ENCODE measurements at regions not wholly inside any gene's neighbourhood (a gene's known extent, or its start where the extent isn't known, plus 50 kb on each side); places are given as distances from the start of the nearest gene placed in this dataset.

GRCh38 chr10:33657154-33657908 is 322.9 kb upstream of the NRP1 start:
- H3F3A ChIP-seq (ENCODE audit: insufficient read depth, low read length) = no peaks in the 10 kb centered on the region
- H3K27me3 ChIP-seq (ENCODE audit: insufficient read depth, low read length) = no peaks in the 10 kb centered on the region
- H3K9me3 ChIP-seq (ENCODE audit: low read length) = no peaks in the 10 kb centered on the region
- H2AFZ ChIP-seq (ENCODE audit: low read length) = no peak overlapping the region
- H3K79me2 ChIP-seq (ENCODE audit: insufficient read depth, low read length) = no peaks in the 10 kb centered on the region
- no peak overlapping the region for H3K4me2 ChIP-seq (ENCODE audit: low read length)
- no peaks in the 10 kb centered on the region for H4K20me1 ChIP-seq (ENCODE audit: insufficient read depth, low read length)
- no peaks in the 10 kb centered on the region for H3K4me1 ChIP-seq (ENCODE audit: insufficient read depth, low read length, severe bottlenecking)
- no peak for TF ChIP-seq EZH2 (IDR thresholded peaks at IDR 0.05; ENCODE audit: borderline replicate concordance, low read length)
- TF ChIP-seq, protein P1, sequence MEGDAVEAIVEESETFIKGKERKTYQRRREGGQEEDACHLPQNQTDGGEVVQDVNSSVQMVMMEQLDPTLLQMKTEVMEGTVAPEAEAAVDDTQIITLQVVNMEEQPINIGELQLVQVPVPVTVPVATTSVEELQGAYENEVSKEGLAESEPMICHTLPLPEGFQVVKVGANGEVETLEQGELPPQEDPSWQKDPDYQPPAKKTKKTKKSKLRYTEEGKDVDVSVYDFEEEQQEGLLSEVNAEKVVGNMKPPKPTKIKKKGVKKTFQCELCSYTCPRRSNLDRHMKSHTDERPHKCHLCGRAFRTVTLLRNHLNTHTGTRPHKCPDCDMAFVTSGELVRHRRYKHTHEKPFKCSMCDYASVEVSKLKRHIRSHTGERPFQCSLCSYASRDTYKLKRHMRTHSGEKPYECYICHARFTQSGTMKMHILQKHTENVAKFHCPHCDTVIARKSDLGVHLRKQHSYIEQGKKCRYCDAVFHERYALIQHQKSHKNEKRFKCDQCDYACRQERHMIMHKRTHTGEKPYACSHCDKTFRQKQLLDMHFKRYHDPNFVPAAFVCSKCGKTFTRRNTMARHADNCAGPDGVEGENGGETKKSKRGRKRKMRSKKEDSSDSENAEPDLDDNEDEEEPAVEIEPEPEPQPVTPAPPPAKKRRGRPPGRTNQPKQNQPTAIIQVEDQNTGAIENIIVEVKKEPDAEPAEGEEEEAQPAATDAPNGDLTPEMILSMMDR (IDR thresholded peaks at IDR 0.05; ENCODE audit: low read length) = no peak
- H3K36me3 ChIP-seq (ENCODE audit: insufficient read depth, low read length) = no peaks in the 10 kb centered on the region
- no peak overlapping the region for H3K9ac ChIP-seq (ENCODE audit: low read length)
- no peak overlapping the region for H3K27ac ChIP-seq (ENCODE audit: low read depth, low read length, poor library complexity, severe bottlenecking)
- H3K9me2 ChIP-seq (ENCODE audit: low read depth, low read length) = no peaks in the 10 kb centered on the region
- no peak overlapping the region for H3K4me3 ChIP-seq (ENCODE audit: low read depth, low read length, poor library complexity, severe bottlenecking)

- no peaks in the 10 kb centered on the region for H3K36me3 ChIP-seq (ENCODE audit: insufficient read depth, low read length)
- H2AFZ ChIP-seq (ENCODE audit: low read length) = no peak overlapping the region
- no peaks in the 10 kb centered on the region for H3K79me2 ChIP-seq (ENCODE audit: insufficient read depth, low read length)
- H4K20me1 ChIP-seq (ENCODE audit: insufficient read depth, low read length) = no peaks in the 10 kb centered on the region
- H3K9me2 ChIP-seq (ENCODE audit: low read depth, low read length) = no peaks in the 10 kb centered on the region
- H3K27me3 ChIP-seq (ENCODE audit: insufficient read depth, low read length) = no peaks in the 10 kb centered on the region
- H3F3A ChIP-seq (ENCODE audit: insufficient read depth, low read length) = no peaks in the 10 kb centered on the region
- no peaks in the 10 kb centered on the region for H3K4me1 ChIP-seq (ENCODE audit: insufficient read depth, low read length, severe bottlenecking)
- no peak overlapping the region for H3K27ac ChIP-seq (ENCODE audit: low read depth, low read length, poor library complexity, severe bottlenecking)
- no peak overlapping the region for H3K4me3 ChIP-seq (ENCODE audit: low read depth, low read length, poor library complexity, severe bottlenecking)
- no peak overlapping the region for H3K9ac ChIP-seq (ENCODE audit: low read length)
- no peak overlapping the region for H3K4me2 ChIP-seq (ENCODE audit: low read length)
- no peaks in the 10 kb centered on the region for H3K9me3 ChIP-seq (ENCODE audit: low read length)
- TF ChIP-seq, protein P1 (IDR thresholded peaks at IDR 0.05; ENCODE audit: low read length) = no peak
- TF ChIP-seq EZH2 (IDR thresholded peaks at IDR 0.05; ENCODE audit: borderline replicate concordance, low read length) = no peak
Measured at GRCh38 chr10:33655921-33656320, 321.5 kb upstream of the NRP1 start.

DNA sequence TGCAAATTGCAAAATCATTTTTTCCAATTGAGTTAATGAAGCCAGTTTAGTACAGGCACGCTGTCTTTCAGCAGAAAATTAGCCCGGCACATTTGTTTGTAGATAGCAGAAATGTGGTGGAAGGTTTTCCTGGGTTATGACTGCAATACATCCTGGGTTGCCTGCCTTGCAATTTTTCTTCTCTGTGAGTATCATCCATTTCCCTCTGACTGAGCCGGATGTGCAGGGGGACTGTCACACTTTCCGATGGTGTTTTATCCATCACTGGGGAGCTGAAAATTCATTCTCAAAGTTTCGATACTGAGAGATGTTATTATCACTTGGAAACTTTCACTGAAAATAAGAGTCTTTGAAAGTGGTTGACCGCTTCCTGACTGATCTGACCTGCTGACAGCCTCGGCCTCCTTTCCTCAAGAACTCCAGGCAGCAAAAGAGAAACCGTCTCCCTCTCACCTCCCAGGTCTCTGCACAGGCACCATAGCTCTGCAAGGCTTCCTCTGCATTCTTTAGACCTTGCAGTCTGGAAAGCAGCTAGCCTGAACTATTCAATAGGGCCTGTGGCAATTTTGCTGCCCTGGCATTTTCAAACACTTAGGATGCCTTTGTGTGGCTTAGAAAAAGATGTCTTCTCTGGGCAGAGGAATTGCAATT is 320.8 kb upstream of the NRP1 start:
- H3K36me3 ChIP-seq (ENCODE audit: insufficient read depth, low read length) = no peaks in the 10 kb centered on the region
- H3K9me3 ChIP-seq (ENCODE audit: low read length) = no peaks in the 10 kb centered on the region
- H3K4me1 ChIP-seq (ENCODE audit: insufficient read depth, low read length, severe bottlenecking) = no peaks in the 10 kb centered on the region
- H2AFZ ChIP-seq (ENCODE audit: low read length) = no peak overlapping the region
- no peaks in the 10 kb centered on the region for H3K79me2 ChIP-seq (ENCODE audit: insufficient read depth, low read length)
- no peaks in the 10 kb centered on the region for H3F3A ChIP-seq (ENCODE audit: insufficient read depth, low read length)
- H3K27me3 ChIP-seq (ENCODE audit: insufficient read depth, low read length) = no peaks in the 10 kb centered on the region
- no peak overlapping the region for H3K4me2 ChIP-seq (ENCODE audit: low read length)
- no peaks in the 10 kb centered on the region for H4K20me1 ChIP-seq (ENCODE audit: insufficient read depth, low read length)
- no peak overlapping the region for H3K27ac ChIP-seq (ENCODE audit: low read depth, low read length, poor library complexity, severe bottlenecking)
- no peaks in the 10 kb centered on the region for H3K9me2 ChIP-seq (ENCODE audit: low read depth, low read length)
- TF ChIP-seq EZH2 (IDR thresholded peaks at IDR 0.05; ENCODE audit: borderline replicate concordance, low read length) = no peak
- TF ChIP-seq, protein P1 (IDR thresholded peaks at IDR 0.05; ENCODE audit: low read length) = no peak
- H3K9ac ChIP-seq (ENCODE audit: low read length) = no peak overlapping the region
- no peak overlapping the region for H3K4me3 ChIP-seq (ENCODE audit: low read depth, low read length, poor library complexity, severe bottlenecking)

Data from OCI-LY1 (cell line).